ENCODE measurements at regions not wholly inside any gene's neighbourhood (a gene's known extent, or its start where the extent isn't known, plus 50 kb on each side); places are given as distances from the start of the nearest gene placed in this dataset.

- Histone ChIP-seq H2AK9ac (replicated peaks; ENCODE audit: low read depth, low read length, poor library complexity) (no peak overlapping the region), H3K36me3 (ENCODE audit: control insufficient read depth, insufficient read depth, low read length) (no peaks in the 10 kb centered on the region), H3K18ac (ENCODE audit: low read depth, low read length) (no peak overlapping the region), H3K9me1 (ENCODE audit: insufficient read depth, low read length) (no peaks in the 10 kb centered on the region), H2BK15ac (ENCODE audit: low read depth, low read length) (no peak overlapping the region), H4K8ac (ENCODE audit: low read depth in 2 of 2, low read length in 2 of 2) (no peak overlapping the region), H4K91ac (ENCODE audit: insufficient read depth, low read depth, low read length) (no peak overlapping the region), H3K4ac (ENCODE audit: low read depth, low read length) (no peak overlapping the region), H3K23ac (ENCODE audit: low read depth, low read length) (no peak overlapping the region), H2BK20ac (ENCODE audit: low read depth, low read length) (no peak overlapping the region), H3K9me3 (ENCODE audit: control insufficient read depth, insufficient read depth, low read length) (peaks cover 37% of the 10 kb centered on the region), H2BK120ac (ENCODE audit: low read depth, low read length) (no peak overlapping the region), H3K79me1 (ENCODE audit: low read depth in 1 of 2, low read length in 2 of 2) (no peaks in the 10 kb centered on the region), H3K27ac (ENCODE audit: insufficient read depth, low read length) (no peak overlapping the region), H4K5ac (ENCODE audit: low read depth, low read length) (no peak overlapping the region), H2AK5ac (ENCODE audit: low read depth, low read length) (no peak overlapping the region), H3K56ac (ENCODE audit: extremely low read depth, insufficient read depth, low read length) (no peak overlapping the region), H2BK5ac (ENCODE audit: low read depth, low read length, poor library complexity, severe bottlenecking) (no peak overlapping the region), H3K4me3 (ENCODE audit: insufficient read depth, low read depth, low read length) (no peak overlapping the region), H3K9ac (ENCODE audit: low read depth, low read length) (no peak overlapping the region), H3K4me1 (ENCODE audit: control insufficient read depth, insufficient read depth, low read length) (no peaks in the 10 kb centered on the region), H4K20me1 (ENCODE audit: insufficient read depth, low read length) (no peaks in the 10 kb centered on the region), H3K4me2 (ENCODE audit: low read depth, low read length) (no peak overlapping the region), H2AFZ (replicated peaks; ENCODE audit: low read length, poor library complexity) (no peak overlapping the region), H3K14ac (replicated peaks; ENCODE audit: low read depth, low read length) (no peak overlapping the region), H3K27me3 (ENCODE audit: control insufficient read depth, insufficient read depth, low read length) (no peaks in the 10 kb centered on the region)
- no CpG with 5 or more reads among the region's 6 CpGs for WGBS, 2 experiments (ENCODE audit: extremely low coverage in 2 of 2, insufficient read length in 1 of 2)
- BruUV-seq (replicated peaks), result no TSS peak
- in situ Hi-C loops (cut with MboI; ENCODE audit: low sequenced_read_pairs), result no loop called here
- POLR2A ChIA-PET (ENCODE audit: unreplicated experiment), result no interaction called here
- TF ChIP-seq BHLHE40 (IDR thresholded peaks at IDR 0.05; ENCODE audit: low read depth, low read length), result no peak
- TF ChIP-seq POLR2A (IDR thresholded peaks at IDR 0.05; ENCODE audit: low read depth, low read length), result no peak
- TF ChIP-seq MAFK (IDR thresholded peaks at IDR 0.05; ENCODE audit: low read depth, low read length), result no peak
- no peak for TF ChIP-seq FOS (IDR thresholded peaks at IDR 0.05; ENCODE audit: low read depth, low read length)
- TF ChIP-seq CTCF (conservative IDR thresholded peaks at IDR 0.05; ENCODE audit: low read depth, low read length), result no peak
- TF ChIP-seq MAZ (IDR thresholded peaks at IDR 0.05; ENCODE audit: borderline replicate concordance, low read depth, low read length), result no peak
- TF ChIP-seq RCOR1 (IDR thresholded peaks at IDR 0.05; ENCODE audit: insufficient replicate concordance, low read length), result no peak
- no peak for TF ChIP-seq RAD21 (IDR thresholded peaks at IDR 0.05; ENCODE audit: low read length)
- TF ChIP-seq MXI1 (IDR thresholded peaks at IDR 0.05; ENCODE audit: borderline replicate concordance, low read depth, low read length), result no peak
- TF ChIP-seq NFE2L2 (IDR thresholded peaks at IDR 0.05; ENCODE audit: low read depth, low read length), result no peak
- TF ChIP-seq SMC3 (IDR thresholded peaks at IDR 0.05; ENCODE audit: low read depth, low read length), result no peak
- no peak for TF ChIP-seq ELK1 (IDR thresholded peaks at IDR 0.05; ENCODE audit: borderline replicate concordance, low read depth, low read length)
- no peak for TF ChIP-seq USF2 (IDR thresholded peaks at IDR 0.05; ENCODE audit: low read depth, low read length)
- TF ChIP-seq CHD1 (IDR thresholded peaks at IDR 0.05; ENCODE audit: low read depth, low read length), result no peak
- TF ChIP-seq RFX5 (IDR thresholded peaks at IDR 0.05; ENCODE audit: low read depth, low read length), result no peak
- no peak for TF ChIP-seq CEBPB (IDR thresholded peaks at IDR 0.05; ENCODE audit: low read depth, low read length)
- no peak for DNase-seq
- intact Hi-C loops (cut with micrococcal nuclease), result no loop called here
- CTCF ChIA-PET, result no interaction called here
- ATAC-seq (ENCODE audit: low read depth), result no peak
- dilution Hi-C loops (cut with HindIII; ENCODE audit: low sequenced_read_pairs, unreplicated experiment), result no loop called here
Measured at GRCh38 chr14:97393244-97393643, 596.1 kb downstream of the VRK1 start.

Data from IMR-90 (cell line).